Prostate gland (tissue), 2 donors: ENCODE measurements at regions not wholly inside any gene's neighbourhood (a gene's known extent, or its start where the extent isn't known, plus 50 kb on each side); places are given as distances from the start of the nearest gene placed in this dataset.

ENCODE experiments used
- DNase-seq: peaks from one replicate; pipeline ENCODE4 v3.0.0-alpha.2; 2019; ENCODE audit warnings: low spot score
- H3K27ac ChIP-seq, 2 donors: fragments of 200-600 bp; sonication (generic); 2 replicates each; pipeline ENCODE4 v1.5.1; 2017 to 2019
- H3K27me3 ChIP-seq: fragments of 200-600 bp; sonication (generic); replicated peaks from 2 replicates; pipeline ENCODE4 v1.5.1; 2019; ENCODE audit not compliant: insufficient read depth
- H3K36me3 ChIP-seq, 2 donors: fragments of 200-600 bp; sonication (generic); 1 replicate in 1 of 2; 2 replicates in 1 of 2; pipeline versions ENCODE4 v1.5.1 to v1.8.1; 2017 to 2019
- H3K4me1 ChIP-seq: fragments of 200-600 bp; sonication (generic); replicated peaks from 2 replicates; pipeline ENCODE4 v1.5.1; 2019
- H3K4me3 ChIP-seq, 2 donors: fragments of 200-600 bp; sonication (generic); 2 replicates each; pipeline ENCODE4 v1.5.1; 2017 to 2019
- H3K9me3 ChIP-seq: fragments of 200-600 bp; sonication (generic); 2 replicates; pipeline ENCODE4 v1.5.1; 2017
- POLR2A ChIP-seq: fragments of 450-650 bp; IDR thresholded peaks from one replicate; pipeline ENCODE4 v1.6.1; 2016; ENCODE audit warnings: antibody characterized with exemption, mild to moderate bottlenecking
- POLR2AphosphoS5 ChIP-seq: sonication (generic); formaldehyde crosslinking; IDR thresholded peaks from one replicate; pipeline ENCODE4 v1.6.1; 2017; ENCODE audit warnings: antibody characterized with exemption
- WGBS: methylation state at CpG from one replicate; pipeline ENCODE4 v1.1.5; 2018; 5-methylcytosine and 5-hydroxymethylcytosine counted together
- intact Hi-C: fragments of 100-400 bp; cut with DNase I; formaldehyde crosslinking; loops from one replicate; pipeline ENCODE4 v1.14.2; 2022
- TF ChIP-seq, protein P1 (sequence below), 4 experiments: fragments of 200-600 bp in 2 of 4; fragments of 450-650 bp in 2 of 4; sonication (generic) in 2 of 4; IDR thresholded peaks; 1 replicate in 3 of 4; 2 replicates in 1 of 4; pipeline ENCODE4 v1.5.1; 2016 to 2019; ENCODE audit warnings: antibody characterized with exemption in 4 of 4, mild to moderate bottlenecking in 2 of 4, moderate library complexity in 2 of 4

DNA sequence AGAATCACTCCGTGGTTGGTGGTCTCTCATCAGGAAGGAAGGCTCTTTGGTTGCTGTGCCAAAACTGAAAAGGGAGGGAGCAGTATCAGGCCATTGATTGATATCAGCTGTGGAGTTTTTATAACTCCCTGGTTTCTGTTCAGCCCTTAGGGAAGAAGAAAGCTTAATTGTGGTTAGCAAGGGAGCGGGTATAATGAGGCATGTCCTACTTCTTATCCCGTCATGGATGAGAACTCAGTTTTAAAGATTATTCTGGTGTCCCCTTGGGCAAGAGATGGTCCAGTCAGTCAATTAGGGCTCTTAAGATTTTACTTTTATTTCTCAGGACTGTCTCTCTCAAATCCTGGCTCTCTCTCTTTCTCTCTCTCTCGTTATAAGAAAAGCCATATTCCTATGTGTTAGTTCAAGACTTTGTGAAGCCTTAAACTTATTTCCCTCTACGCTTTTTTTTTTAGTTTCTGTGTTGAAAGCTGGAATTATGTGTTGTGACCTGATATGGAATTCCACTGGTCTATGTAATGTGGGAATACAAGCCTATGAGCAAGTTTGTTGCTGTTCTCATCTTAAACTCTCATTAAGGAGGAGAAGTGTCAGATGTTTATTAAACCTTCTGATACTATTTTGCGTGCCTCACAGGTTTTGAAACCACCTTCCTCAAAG lies 514.0 kb upstream of the CDH2 start:
- H3K36me3 ChIP-seq: no peaks in the 10 kb centered on the region
- H3K9me3 ChIP-seq: no peaks in the 10 kb centered on the region
- no peak overlapping the region for H3K27ac ChIP-seq
- H3K4me3 ChIP-seq: no peak overlapping the region
- WGBS: 84% methylated on average over 6 of the region's 6 CpGs
- no peak for DNase-seq
- TF ChIP-seq POLR2A (no peak), POLR2AphosphoS5 (no peak)
- TF ChIP-seq, protein P1, sequence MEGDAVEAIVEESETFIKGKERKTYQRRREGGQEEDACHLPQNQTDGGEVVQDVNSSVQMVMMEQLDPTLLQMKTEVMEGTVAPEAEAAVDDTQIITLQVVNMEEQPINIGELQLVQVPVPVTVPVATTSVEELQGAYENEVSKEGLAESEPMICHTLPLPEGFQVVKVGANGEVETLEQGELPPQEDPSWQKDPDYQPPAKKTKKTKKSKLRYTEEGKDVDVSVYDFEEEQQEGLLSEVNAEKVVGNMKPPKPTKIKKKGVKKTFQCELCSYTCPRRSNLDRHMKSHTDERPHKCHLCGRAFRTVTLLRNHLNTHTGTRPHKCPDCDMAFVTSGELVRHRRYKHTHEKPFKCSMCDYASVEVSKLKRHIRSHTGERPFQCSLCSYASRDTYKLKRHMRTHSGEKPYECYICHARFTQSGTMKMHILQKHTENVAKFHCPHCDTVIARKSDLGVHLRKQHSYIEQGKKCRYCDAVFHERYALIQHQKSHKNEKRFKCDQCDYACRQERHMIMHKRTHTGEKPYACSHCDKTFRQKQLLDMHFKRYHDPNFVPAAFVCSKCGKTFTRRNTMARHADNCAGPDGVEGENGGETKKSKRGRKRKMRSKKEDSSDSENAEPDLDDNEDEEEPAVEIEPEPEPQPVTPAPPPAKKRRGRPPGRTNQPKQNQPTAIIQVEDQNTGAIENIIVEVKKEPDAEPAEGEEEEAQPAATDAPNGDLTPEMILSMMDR (IDR thresholded peaks at IDR 0.05): no peak
- H3K27me3 ChIP-seq: no peaks in the 10 kb centered on the region
- intact Hi-C loops: no loop called here
- H3K4me1 ChIP-seq: no peaks in the 10 kb centered on the region

DNA sequence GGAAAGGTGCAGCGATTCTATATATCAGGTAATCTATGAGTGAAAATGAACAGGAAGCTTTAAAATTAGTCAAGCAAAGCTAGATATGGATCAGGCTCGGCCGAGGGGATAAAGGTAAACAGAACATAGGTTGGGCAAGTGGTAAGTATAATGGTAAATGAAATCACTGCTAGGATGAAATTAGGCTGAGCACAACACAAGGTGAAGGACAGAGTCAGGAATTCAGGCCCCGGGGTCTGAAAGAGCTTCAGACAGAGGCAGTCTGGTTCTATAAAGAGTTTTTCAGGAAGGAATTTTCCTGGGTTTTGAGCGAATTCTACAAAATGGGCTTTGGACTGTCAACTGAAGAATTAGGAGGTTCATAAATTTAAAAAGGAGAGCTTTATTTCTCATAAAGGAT lies 513.2 kb upstream of the CDH2 start:
- Histone ChIP-seq H3K9me3 (no peaks in the 10 kb centered on the region), H3K36me3 (no peaks in the 10 kb centered on the region), H3K27me3 (no peaks in the 10 kb centered on the region), H3K27ac (no peak overlapping the region), H3K4me3 (no peak overlapping the region), H3K4me1 (no peaks in the 10 kb centered on the region)
- intact Hi-C loops: no loop called here
- WGBS: 36% methylated on average over 5 of the region's 5 CpGs
- TF ChIP-seq, protein P1 (IDR thresholded peaks at IDR 0.05): no peak
- TF ChIP-seq POLR2A (no peak), POLR2AphosphoS5 (no peak)
- no peak for DNase-seq

DNA sequence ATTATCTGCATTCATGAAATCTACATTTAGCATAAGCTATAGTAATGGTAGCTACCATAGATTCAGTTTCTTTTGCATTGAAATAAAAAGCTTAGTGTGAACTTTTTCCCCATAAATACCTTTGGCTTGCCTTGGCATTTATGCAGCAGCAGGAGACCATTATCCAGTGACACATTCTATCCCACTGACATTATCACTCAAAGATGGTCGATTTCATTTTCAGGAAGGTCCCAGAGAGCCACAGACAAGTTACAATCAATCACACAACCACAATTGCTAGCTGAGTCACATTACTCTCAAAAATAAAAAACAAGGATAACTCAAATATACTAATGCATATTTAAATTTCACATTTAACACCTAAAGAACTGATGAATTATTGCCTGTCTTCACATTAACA lies 512.7 kb upstream of the CDH2 start:
- H3K4me3 ChIP-seq: no peak overlapping the region
- no peaks in the 10 kb centered on the region for H3K9me3 ChIP-seq
- no peak overlapping the region for H3K27ac ChIP-seq
- TF ChIP-seq, protein P1 (IDR thresholded peaks at IDR 0.05): no peak
- TF ChIP-seq POLR2A: no peak
- TF ChIP-seq POLR2AphosphoS5: no peak
- H3K4me1 ChIP-seq: no peaks in the 10 kb centered on the region
- no peaks in the 10 kb centered on the region for H3K27me3 ChIP-seq
- intact Hi-C loops: no loop called here
- no peak for DNase-seq
- 20% methylated on average over 1 of the region's 1 CpG for WGBS
- H3K36me3 ChIP-seq: no peaks in the 10 kb centered on the region

DNA sequence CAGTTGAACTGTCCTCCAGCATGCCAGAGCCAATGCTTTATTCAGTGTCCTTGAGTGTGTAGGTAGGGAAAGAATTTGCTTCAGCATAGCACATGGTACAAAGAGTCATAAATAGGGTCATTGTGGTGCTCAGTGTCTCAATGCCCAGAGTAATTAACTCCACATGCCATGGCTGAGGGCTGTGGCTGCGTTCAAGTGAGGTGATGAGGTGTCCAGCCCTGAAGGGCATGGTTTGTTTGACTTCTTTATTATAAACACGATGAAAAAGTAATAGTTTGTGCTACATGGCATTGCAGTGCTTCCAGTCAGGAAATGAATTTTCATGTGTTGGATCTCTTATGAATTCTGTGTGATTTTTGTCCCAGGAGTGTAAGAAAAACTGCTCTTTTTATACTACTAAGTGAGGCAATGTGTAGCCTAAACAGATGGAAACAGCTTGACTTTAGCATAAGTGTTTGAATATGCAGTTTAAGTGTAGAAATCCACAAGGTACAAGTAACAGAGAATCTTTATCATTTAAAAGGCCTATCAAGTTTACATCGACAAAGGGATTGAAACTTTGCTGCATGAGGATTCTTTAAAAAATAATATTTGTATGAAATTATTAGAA lies 507.9 kb upstream of the CDH2 start:
- DNase-seq: no peak
- Histone ChIP-seq H3K27ac (no peak overlapping the region), H3K27me3 (no peaks in the 10 kb centered on the region), H3K4me3 (no peak overlapping the region), H3K4me1 (no peaks in the 10 kb centered on the region), H3K9me3 (no peaks in the 10 kb centered on the region), H3K36me3 (no peaks in the 10 kb centered on the region)
- no peak for TF ChIP-seq POLR2A
- no peak for TF ChIP-seq POLR2AphosphoS5
- TF ChIP-seq, protein P1 (IDR thresholded peaks at IDR 0.05): no peak
- WGBS: 61% methylated on average over 3 of the region's 3 CpGs
- intact Hi-C loops: no loop called here

DNA sequence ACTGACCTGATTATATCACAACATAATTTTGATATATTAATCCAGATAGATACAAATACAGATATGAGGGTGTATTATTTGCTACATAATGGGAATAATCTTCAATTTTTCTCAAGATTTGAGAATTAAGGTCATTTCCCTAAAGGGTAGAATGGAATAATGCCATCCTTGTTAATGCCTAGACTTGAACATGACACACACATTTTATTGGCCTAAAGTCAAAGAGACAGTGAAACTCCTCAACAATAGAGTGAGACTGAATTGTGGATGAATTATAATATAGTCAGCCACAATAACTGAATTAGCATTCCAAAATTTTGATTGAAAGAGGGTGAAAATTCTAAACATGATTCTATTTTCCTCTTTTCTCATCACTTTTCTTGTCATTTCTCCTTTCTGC lies 506.0 kb upstream of the CDH2 start:
- H3K36me3 ChIP-seq: no peaks in the 10 kb centered on the region
- H3K27me3 ChIP-seq: no peaks in the 10 kb centered on the region
- intact Hi-C loops: no loop called here
- H3K9me3 ChIP-seq: no peaks in the 10 kb centered on the region
- DNase-seq: no peak
- no peak for TF ChIP-seq POLR2AphosphoS5
- TF ChIP-seq POLR2A: no peak
- TF ChIP-seq, protein P1 (IDR thresholded peaks at IDR 0.05): no peak
- H3K4me3 ChIP-seq: no peak overlapping the region
- H3K27ac ChIP-seq: no peak overlapping the region
- no peaks in the 10 kb centered on the region for H3K4me1 ChIP-seq
